ENCODE measurements at regions not wholly inside any gene's neighbourhood (a gene's known extent, or its start where the extent isn't known, plus 50 kb on each side); places are given as distances from the start of the nearest gene placed in this dataset.
A peak's percentile ranks its signal among the peaks of the same experiment; 100 is the strongest.

GRCh38 chrY:7273587-7274203 is 362.1 kb upstream of the AMELY start:
- peaks cover 21% of the 10 kb centered on the region for H3K4me1 Mint-ChIP-seq
- peak overlapping the region; percentile 94 for H3K4me3 Mint-ChIP-seq
- CTCF ChIA-PET = interaction anchor here (0.7 to 3.6 kb wide), 7 partner anchors 12 to 174 kb away, joined by 3 to 26 read pairs (median 4); no protein-coding TSS in a partner anchor
- H3K36me3 Mint-ChIP-seq (ENCODE audit: low read depth) = peaks cover 32% of the 10 kb centered on the region
- DNase-seq = peak; percentile 93
- H3K9me3 Mint-ChIP-seq = no peaks in the 10 kb centered on the region
- no peaks in the 10 kb centered on the region for H3K27me3 Mint-ChIP-seq
- H3K27ac Mint-ChIP-seq = peak overlapping the region; percentile 97
- POLR2A ChIA-PET = interaction anchor here (0.7 to 2.8 kb wide), 9 partner anchors 9 to 173 kb away, joined by 3 to 22 read pairs (median 6); no protein-coding TSS in a partner anchor

- Mint-ChIP-seq H3K27ac (peak overlapping the region; percentile 97), H3K27me3 (no peaks in the 10 kb centered on the region), H3K9me3 (no peaks in the 10 kb centered on the region), H3K36me3 (ENCODE audit: low read depth) (peaks cover 28% of the 10 kb centered on the region), H3K4me3 (peak overlapping the region; percentile 94), H3K4me1 (peaks cover 18% of the 10 kb centered on the region)
- ChIA-PET CTCF (interaction anchor here (0.7 to 3.6 kb wide), 13 partner anchors 8 to 173 kb away, joined by 3 to 26 read pairs (median 4); no protein-coding TSS in a partner anchor), POLR2A (interaction anchor here (0.6 to 2.8 kb wide), 10 partner anchors 10 to 172 kb away, joined by 3 to 22 read pairs (median 5); no protein-coding TSS in a partner anchor)
- DNase-seq = peak; percentile 61
Observed at GRCh38 chrY:7272556-7273195, 361.1 kb upstream of the AMELY start.

GRCh38 chrY:7263773-7264172 is 352.2 kb upstream of the AMELY start:
- ChIA-PET POLR2A (no interaction called here), CTCF (no interaction called here)
- DNase-seq = no peak

GRCh38 chrY:7262531-7262930 is 351.0 kb upstream of the AMELY start:
- H3K27me3 Mint-ChIP-seq = no peaks in the 10 kb centered on the region
- peaks cover 13% of the 10 kb centered on the region for H3K4me1 Mint-ChIP-seq
- DNase-seq = no peak
- H3K36me3 Mint-ChIP-seq (ENCODE audit: low read depth) = peaks cover 5% of the 10 kb centered on the region
- CTCF ChIA-PET = no interaction called here
- no peak overlapping the region for H3K4me3 Mint-ChIP-seq
- H3K27ac Mint-ChIP-seq = no peak overlapping the region
- H3K9me3 Mint-ChIP-seq = peaks cover 3% of the 10 kb centered on the region
- POLR2A ChIA-PET = no interaction called here

More at GRCh38 chrY:7263773-7264172, 352.2 kb upstream of the AMELY start:
- Mint-ChIP-seq H3K27ac (no peak overlapping the region), H3K4me3 (no peak overlapping the region), H3K27me3 (no peaks in the 10 kb centered on the region), H3K4me1 (peaks cover 17% of the 10 kb centered on the region), H3K9me3 (no peaks in the 10 kb centered on the region), H3K36me3 (ENCODE audit: low read depth) (no peaks in the 10 kb centered on the region)

- ChIA-PET POLR2A (no interaction called here), CTCF (interaction anchor here (1.2 kb wide), 1 partner anchor 12 kb away, joined by 4 read pairs; no protein-coding TSS in a partner anchor)
- Mint-ChIP-seq H3K4me1 (peaks cover 17% of the 10 kb centered on the region), H3K9me3 (peaks cover 9% of the 10 kb centered on the region), H3K4me3 (no peak overlapping the region), H3K36me3 (ENCODE audit: low read depth) (peaks cover 12% of the 10 kb centered on the region), H3K27me3 (no peaks in the 10 kb centered on the region), H3K27ac (no peak overlapping the region)
- DNase-seq = no peak
Observed at GRCh38 chrY:7261254-7261653, 349.7 kb upstream of the AMELY start.

- Mint-ChIP-seq H3K4me1 (peaks cover 56% of the 10 kb centered on the region), H3K27me3 (no peaks in the 10 kb centered on the region), H3K4me3 (peak overlapping the region; percentile 58), H3K36me3 (ENCODE audit: low read depth) (peaks cover 23% of the 10 kb centered on the region), H3K27ac (peak overlapping the region; percentile 97), H3K9me3 (peaks cover 17% of the 10 kb centered on the region)
- CTCF ChIA-PET = interaction anchor here (1.8 to 3.1 kb wide), 2 partner anchors 32 to 36 kb away, joined by 8 to 26 read pairs; no protein-coding TSS in a partner anchor
- peak; percentile 74 for DNase-seq
- POLR2A ChIA-PET = interaction anchor here (0.8 to 1.4 kb wide), 7 partner anchors 33 to 96 kb away, joined by 3 to 22 read pairs (median 4); no protein-coding TSS in a partner anchor
Observed at GRCh38 chrY:7240101-7240500, 328.5 kb upstream of the AMELY start.

GRCh38 chrY:7211971-7212370 is 300.4 kb upstream of the AMELY start:
- H3K36me3 Mint-ChIP-seq (ENCODE audit: low read depth) = no peaks in the 10 kb centered on the region
- H3K4me3 Mint-ChIP-seq = no peak overlapping the region
- peaks cover 2% of the 10 kb centered on the region for H3K4me1 Mint-ChIP-seq
- CTCF ChIA-PET = no interaction called here
- H3K27me3 Mint-ChIP-seq = no peaks in the 10 kb centered on the region
- no peak overlapping the region for H3K27ac Mint-ChIP-seq
- no peaks in the 10 kb centered on the region for H3K9me3 Mint-ChIP-seq
- DNase-seq = no peak
- POLR2A ChIA-PET = no interaction called here

- no peaks in the 10 kb centered on the region for H3K9me3 Mint-ChIP-seq
- no peaks in the 10 kb centered on the region for H3K4me1 Mint-ChIP-seq
- H3K27ac Mint-ChIP-seq = no peak overlapping the region
- CTCF ChIA-PET = no interaction called here
- POLR2A ChIA-PET = no interaction called here
- H3K36me3 Mint-ChIP-seq (ENCODE audit: low read depth) = no peaks in the 10 kb centered on the region
- no peaks in the 10 kb centered on the region for H3K27me3 Mint-ChIP-seq
- no peak for DNase-seq
- no peak overlapping the region for H3K4me3 Mint-ChIP-seq
Observed at GRCh38 chrY:7204456-7204855, 292.9 kb upstream of the AMELY start.

GRCh38 chrY:7182591-7182990 is 271.0 kb upstream of the AMELY start:
- H3K4me1 Mint-ChIP-seq = no peaks in the 10 kb centered on the region
- POLR2A ChIA-PET = no interaction called here
- no peaks in the 10 kb centered on the region for H3K36me3 Mint-ChIP-seq (ENCODE audit: low read depth)
- H3K9me3 Mint-ChIP-seq = peaks cover 12% of the 10 kb centered on the region
- H3K4me3 Mint-ChIP-seq = no peak overlapping the region
- CTCF ChIA-PET = no interaction called here
- no peak for DNase-seq
- H3K27ac Mint-ChIP-seq = no peak overlapping the region
- H3K27me3 Mint-ChIP-seq = no peaks in the 10 kb centered on the region

GRCh38 chrY:7177631-7178030 is 266.1 kb upstream of the AMELY start:
- no peak overlapping the region for H3K4me3 Mint-ChIP-seq
- no peak overlapping the region for H3K27ac Mint-ChIP-seq
- peaks cover under 1% of the 10 kb centered on the region for H3K9me3 Mint-ChIP-seq
- DNase-seq = no peak
- H3K36me3 Mint-ChIP-seq (ENCODE audit: low read depth) = no peaks in the 10 kb centered on the region
- ChIA-PET POLR2A (no interaction called here), CTCF (no interaction called here)
- no peaks in the 10 kb centered on the region for H3K27me3 Mint-ChIP-seq
- no peaks in the 10 kb centered on the region for H3K4me1 Mint-ChIP-seq

- Mint-ChIP-seq H3K27me3 (peaks cover 2% of the 10 kb centered on the region), H3K4me3 (no peak overlapping the region), H3K36me3 (ENCODE audit: low read depth) (no peaks in the 10 kb centered on the region), H3K27ac (no peak overlapping the region), H3K4me1 (peaks cover 5% of the 10 kb centered on the region), H3K9me3 (no peaks in the 10 kb centered on the region)
- ChIA-PET CTCF (no interaction called here), POLR2A (no interaction called here)
- DNase-seq = no peak
Observed at GRCh38 chrY:7169475-7169874, 257.9 kb upstream of the AMELY start.

- H3K4me1 Mint-ChIP-seq = peaks cover 19% of the 10 kb centered on the region
- peak; percentile 31 for DNase-seq
- peaks cover 6% of the 10 kb centered on the region for H3K36me3 Mint-ChIP-seq (ENCODE audit: low read depth)
- peak overlapping the region; percentile 40 for H3K27ac Mint-ChIP-seq
- H3K4me3 Mint-ChIP-seq = no peak overlapping the region
- ChIA-PET CTCF (no interaction called here), POLR2A (interaction anchor here (1.1 kb wide), 1 partner anchor 141 kb away, joined by 4 read pairs; no protein-coding TSS in a partner anchor)
- no peaks in the 10 kb centered on the region for H3K9me3 Mint-ChIP-seq
- peaks cover 10% of the 10 kb centered on the region for H3K27me3 Mint-ChIP-seq
Observed at GRCh38 chrY:7141477-7141876, 229.9 kb upstream of the AMELY start.

Measured in activated CD4-positive, alpha-beta memory T cell treated with anti-CD3 and anti-CD28 coated beads, Interleukin-2, amount 10 ng/mL, durations not matched to agents 7 days and 5 days (primary cell).